DND-41 (cell line): ENCODE measurements at regions not wholly inside any gene's neighbourhood (a gene's known extent, or its start where the extent isn't known, plus 50 kb on each side); places are given as distances from the start of the nearest gene placed in this dataset.

Source experiments
- ATAC-seq: fragments of 200-7000 bp; cut with Tn5 transposase; 3 replicates; pipeline ENCODE4 v1.9.1; 2021; ENCODE audit warnings: low read depth; ENCODE audit not compliant: insufficient read depth
- DNase-seq: peaks from one replicate; pipeline ENCODE4 v3.0.0-alpha.2; 2020
- H2AFZ ChIP-seq: 2 replicates; pipeline ENCODE4 v1.6.0; 2012; ENCODE audit warnings: low read depth, low read length
- H3K27ac ChIP-seq: 2 replicates; pipeline ENCODE4 v1.5.1; 2012; ENCODE audit warnings: low read length, inconsistent platforms
- H3K27me3 ChIP-seq: fragments of 200-600 bp; sonication (generic); 2 replicates; pipeline ENCODE4 v1.6.0; 2012; ENCODE audit warnings: low read length, mild to moderate bottlenecking, inconsistent platforms; ENCODE audit not compliant: insufficient read depth, poor library complexity
- H3K36me3 ChIP-seq: 2 replicates; pipeline ENCODE4 v1.5.1; 2012; ENCODE audit warnings: low read length, inconsistent platforms; ENCODE audit not compliant: insufficient read depth
- H3K4me1 ChIP-seq: 2 replicates; pipeline ENCODE4 v1.5.1; 2012; ENCODE audit warnings: mild to moderate bottlenecking, low read length; ENCODE audit not compliant: insufficient read depth
- H3K4me2 ChIP-seq: 2 replicates; pipeline ENCODE4 v1.6.0; 2012; ENCODE audit warnings: mild to moderate bottlenecking, moderate library complexity, low read length, inconsistent platforms; ENCODE audit not compliant: insufficient read depth
- H3K4me3 ChIP-seq, 2 experiments: fragments of 200-600 bp in 1 of 2; shearing (Covaris generic) in 1 of 2; 2 replicates each; pipeline ENCODE4 v1.5.1; 2012 to 2016; ENCODE audit warnings: inconsistent platforms in 2 of 2, low read length in 2 of 2, mild to moderate bottlenecking in 2 of 2, low read depth in 1 of 2, moderate library complexity in 1 of 2
- H3K79me2 ChIP-seq: 2 replicates; pipeline ENCODE4 v1.6.0; 2012; ENCODE audit warnings: low read length, inconsistent platforms; ENCODE audit not compliant: insufficient read depth
- H3K9ac ChIP-seq: 2 replicates; pipeline ENCODE4 v1.6.0; 2012; ENCODE audit warnings: low read depth, mild to moderate bottlenecking, inconsistent platforms, low read length, moderate library complexity
- H3K9me3 ChIP-seq: 2 replicates; pipeline ENCODE4 v1.5.1; 2012; ENCODE audit warnings: low read length, moderate library complexity, mild to moderate bottlenecking, inconsistent platforms; ENCODE audit not compliant: insufficient read depth, severe bottlenecking
- H4K20me1 ChIP-seq: 2 replicates; pipeline ENCODE4 v1.6.0; 2012; ENCODE audit warnings: low read length; ENCODE audit not compliant: insufficient read depth
- CTCF ChIP-seq: IDR thresholded peaks from 2 replicates; pipeline ENCODE4 v1.5.1; 2012; ENCODE audit warnings: borderline replicate concordance, low read length, moderate library complexity, mild to moderate bottlenecking; ENCODE audit not compliant: poor library complexity, severe bottlenecking; ENCODE audit errors: extremely low read depth
- EZH2 ChIP-seq: IDR thresholded peaks from 3 replicates; pipeline ENCODE4 v1.6.1; 2012; ENCODE audit warnings: borderline replicate concordance, low read depth, mild to moderate bottlenecking, moderate library complexity, low read length, inconsistent platforms; ENCODE audit not compliant: severe bottlenecking

- H3K4me3 ChIP-seq = no peak overlapping the region
- no peak for ATAC-seq
- no peaks in the 10 kb centered on the region for H3K9me3 ChIP-seq
- no peak overlapping the region for H2AFZ ChIP-seq
- H3K27ac ChIP-seq = no peak overlapping the region
- H3K79me2 ChIP-seq = no peaks in the 10 kb centered on the region
- no peak for TF ChIP-seq CTCF
- no peak for TF ChIP-seq EZH2
- no peaks in the 10 kb centered on the region for H3K4me1 ChIP-seq
- H3K9ac ChIP-seq = no peak overlapping the region
- no peaks in the 10 kb centered on the region for H3K36me3 ChIP-seq
- no peak overlapping the region for H3K4me2 ChIP-seq
- no peaks in the 10 kb centered on the region for H4K20me1 ChIP-seq
- DNase-seq = no peak
- H3K27me3 ChIP-seq = no peaks in the 10 kb centered on the region
Observed at GRCh38 chr2:199111458-199111857, 346.3 kb downstream of the SATB2 start.

GRCh38 chr2:199108056-199108455 lies 349.7 kb downstream of the SATB2 start:
- TF ChIP-seq CTCF (no peak), EZH2 (no peak)
- Histone ChIP-seq H3K4me2 (no peak overlapping the region), H4K20me1 (no peaks in the 10 kb centered on the region), H3K9me3 (no peaks in the 10 kb centered on the region), H3K4me1 (no peaks in the 10 kb centered on the region), H3K4me3 (no peak overlapping the region), H3K27ac (no peak overlapping the region), H3K36me3 (no peaks in the 10 kb centered on the region), H3K79me2 (no peaks in the 10 kb centered on the region), H3K9ac (no peak overlapping the region), H3K27me3 (no peaks in the 10 kb centered on the region), H2AFZ (no peak overlapping the region)
- DNase-seq = no peak
- no peak for ATAC-seq

- Histone ChIP-seq H3K9me3 (no peaks in the 10 kb centered on the region), H3K27me3 (no peaks in the 10 kb centered on the region), H3K4me1 (no peaks in the 10 kb centered on the region), H3K79me2 (no peaks in the 10 kb centered on the region), H4K20me1 (no peaks in the 10 kb centered on the region), H3K9ac (no peak overlapping the region), H3K27ac (no peak overlapping the region), H2AFZ (no peak overlapping the region), H3K4me3 (no peak overlapping the region), H3K4me2 (no peak overlapping the region), H3K36me3 (no peaks in the 10 kb centered on the region)
- ATAC-seq = no peak
- TF ChIP-seq EZH2 (no peak), CTCF (no peak)
- no peak for DNase-seq
Observed at GRCh38 chr2:199105826-199106225, 351.9 kb downstream of the SATB2 start.

- H3K4me2 ChIP-seq = no peak overlapping the region
- H3K9ac ChIP-seq = no peak overlapping the region
- no peak overlapping the region for H3K27ac ChIP-seq
- no peaks in the 10 kb centered on the region for H3K36me3 ChIP-seq
- no peaks in the 10 kb centered on the region for H3K4me1 ChIP-seq
- H3K27me3 ChIP-seq = no peaks in the 10 kb centered on the region
- H3K79me2 ChIP-seq = no peaks in the 10 kb centered on the region
- no peaks in the 10 kb centered on the region for H3K9me3 ChIP-seq
- TF ChIP-seq EZH2 (no peak), CTCF (no peak)
- no peak for DNase-seq
- no peaks in the 10 kb centered on the region for H4K20me1 ChIP-seq
- no peak for ATAC-seq
- no peak overlapping the region for H3K4me3 ChIP-seq
- no peak overlapping the region for H2AFZ ChIP-seq
Observed at GRCh38 chr2:199101487-199101886, 356.3 kb downstream of the SATB2 start.
